HG03342 (cell line): ENCODE measurements at regions not wholly inside any gene's neighbourhood (a gene's known extent, or its start where the extent isn't known, plus 50 kb on each side); places are given as distances from the start of the nearest gene placed in this dataset.

ENCODE experiments used
- ATAC-seq: cut with Tn5 transposase; IDR thresholded peaks from one replicate; pipeline ENCODE4 v1.9.1; 2021; ENCODE audit warnings: mild to moderate bottlenecking, moderate library complexity; ENCODE audit not compliant: unreplicated experiment

GRCh38 chr6:21985904-21986303, 310.9 kb downstream of the PRL start:
- ATAC-seq = no peak

DNA sequence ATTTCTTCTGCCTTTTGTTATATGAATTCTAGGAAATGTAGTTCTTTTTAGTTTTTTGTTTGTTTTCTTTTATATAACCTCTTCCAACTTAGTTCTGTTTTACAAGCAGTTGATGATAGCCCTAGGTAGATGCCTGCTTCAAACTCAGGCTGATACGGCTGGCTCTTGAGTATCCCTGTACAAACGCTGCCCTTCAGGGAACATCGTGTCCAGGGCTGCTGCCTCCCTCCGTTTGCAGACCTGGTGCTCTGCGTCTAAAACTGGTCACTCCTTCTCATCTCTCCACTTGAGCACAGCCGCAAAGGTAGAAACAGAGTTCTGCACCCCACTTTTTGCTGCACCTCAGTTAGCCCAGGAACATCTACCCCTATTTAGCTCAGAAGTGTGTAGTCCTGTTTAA, 310.1 kb downstream of the PRL start:
- no peak for ATAC-seq

GRCh38 chr6:21987501-21987957, 309.3 kb downstream of the PRL start:
- peak; percentile 94 for ATAC-seq

GRCh38 chr6:21990577-21990976, 306.3 kb downstream of the PRL start:
- ATAC-seq = no peak

DNA sequence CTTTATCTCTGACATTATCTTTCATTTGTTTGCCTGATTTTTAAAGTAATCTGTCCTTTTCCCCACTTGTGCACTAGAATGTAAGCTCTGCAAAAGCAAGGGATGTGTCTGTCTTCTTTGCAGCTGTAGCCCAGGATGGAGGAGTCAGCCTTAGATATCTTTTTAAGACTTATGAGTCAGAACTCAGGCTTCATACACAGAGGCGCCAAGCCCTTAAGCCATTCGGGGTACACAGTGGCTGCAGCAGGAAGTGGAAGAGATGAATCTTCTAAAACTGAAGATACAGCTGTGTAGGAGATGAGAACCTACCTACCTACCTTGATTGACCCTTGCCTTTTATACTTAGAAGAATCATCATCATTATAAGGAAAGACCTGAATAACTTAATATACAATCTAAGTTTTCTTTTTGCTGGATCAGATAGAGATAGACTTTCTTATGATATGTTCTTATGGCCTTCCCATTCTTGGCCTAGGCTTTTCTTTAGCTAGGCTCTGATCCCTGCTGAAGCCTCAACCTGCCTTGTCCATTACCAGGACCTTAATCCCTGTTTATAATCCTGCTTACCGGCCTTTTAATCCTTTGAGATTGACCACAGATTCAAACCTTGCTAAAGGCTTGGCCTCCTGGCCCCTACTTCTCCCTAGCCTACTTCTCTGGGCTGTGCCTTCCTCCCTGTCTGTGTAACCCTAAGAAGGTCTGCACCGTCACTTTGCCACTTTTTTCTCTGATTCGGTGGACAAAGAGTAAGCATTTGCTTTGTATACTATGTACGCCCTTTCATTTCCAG, 304.5 kb downstream of the PRL start:
- ATAC-seq = no peak

- no peak for ATAC-seq
Measured at GRCh38 chr6:21993841-21994240, 303.0 kb downstream of the PRL start.

DNA sequence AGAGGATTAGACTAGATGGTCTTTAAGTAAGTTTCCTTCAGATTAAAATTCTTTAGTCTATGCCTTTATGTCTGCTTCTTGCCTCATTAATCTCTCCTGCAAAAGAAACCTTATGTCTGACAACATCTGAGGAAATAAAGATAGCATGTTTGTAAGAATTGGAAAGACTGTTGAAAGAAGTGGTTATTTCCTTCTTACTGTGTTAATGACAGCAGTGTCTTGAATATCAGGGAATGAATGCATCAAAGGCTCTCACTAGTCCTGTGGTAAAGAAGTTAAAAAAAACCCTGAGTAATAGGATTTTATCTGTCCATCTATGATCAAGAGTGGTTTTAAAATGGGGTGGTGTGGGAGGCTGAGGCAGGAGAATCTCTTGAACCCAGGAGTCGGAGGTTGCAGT, 302.0 kb downstream of the PRL start:
- ATAC-seq = no peak

DNA sequence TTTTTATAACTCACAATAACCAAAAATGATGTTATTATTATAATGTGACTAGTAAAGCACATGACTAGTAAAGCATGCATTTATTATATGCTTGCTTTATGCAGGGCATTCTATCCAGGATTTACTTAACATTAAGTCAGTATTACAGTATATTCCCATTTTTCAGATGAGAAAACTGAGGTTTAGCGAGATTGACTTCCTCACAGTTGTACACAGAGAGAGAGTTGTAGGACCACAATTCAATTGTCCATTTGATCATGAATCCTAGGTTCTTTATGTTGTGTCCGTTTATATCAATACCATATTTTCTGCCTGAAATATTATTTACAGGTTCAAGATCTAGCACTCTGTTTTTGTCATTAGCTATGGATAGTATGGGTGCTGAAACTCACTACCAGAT, 301.5 kb downstream of the PRL start:
- ATAC-seq = no peak

DNA sequence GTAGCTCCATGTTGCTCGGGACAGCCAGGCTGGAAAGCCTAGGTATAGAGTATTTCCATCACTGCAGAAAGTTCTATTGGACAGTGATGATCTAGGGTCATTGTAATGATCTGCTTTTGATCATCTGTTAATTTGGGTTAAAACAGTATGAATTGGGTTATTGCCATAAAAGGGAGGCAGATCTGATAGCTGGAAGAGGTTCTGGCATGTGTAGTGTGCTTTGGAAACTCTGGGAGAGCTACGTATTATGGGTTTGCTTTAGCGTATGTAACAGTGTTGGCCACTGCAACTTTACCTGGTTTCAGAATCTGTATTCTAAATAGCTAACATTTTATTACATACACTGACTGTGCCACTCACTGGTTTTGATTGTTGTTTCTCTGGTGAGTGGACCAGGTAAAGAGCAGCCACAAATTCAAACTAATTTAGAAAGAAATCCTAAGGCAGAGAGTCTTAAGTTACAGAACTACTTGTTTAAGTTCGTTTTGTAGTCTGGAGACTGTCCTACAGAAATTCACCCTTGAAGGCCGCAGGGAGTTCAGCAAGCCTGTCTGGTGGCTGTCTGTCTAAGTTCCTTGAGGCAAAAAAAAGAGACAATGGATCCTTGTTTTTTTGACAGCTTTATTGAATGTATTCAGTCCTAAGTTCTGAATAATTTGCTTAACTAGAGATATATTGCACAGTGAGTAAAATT, 300.3 kb downstream of the PRL start:
- ATAC-seq = no peak

DNA sequence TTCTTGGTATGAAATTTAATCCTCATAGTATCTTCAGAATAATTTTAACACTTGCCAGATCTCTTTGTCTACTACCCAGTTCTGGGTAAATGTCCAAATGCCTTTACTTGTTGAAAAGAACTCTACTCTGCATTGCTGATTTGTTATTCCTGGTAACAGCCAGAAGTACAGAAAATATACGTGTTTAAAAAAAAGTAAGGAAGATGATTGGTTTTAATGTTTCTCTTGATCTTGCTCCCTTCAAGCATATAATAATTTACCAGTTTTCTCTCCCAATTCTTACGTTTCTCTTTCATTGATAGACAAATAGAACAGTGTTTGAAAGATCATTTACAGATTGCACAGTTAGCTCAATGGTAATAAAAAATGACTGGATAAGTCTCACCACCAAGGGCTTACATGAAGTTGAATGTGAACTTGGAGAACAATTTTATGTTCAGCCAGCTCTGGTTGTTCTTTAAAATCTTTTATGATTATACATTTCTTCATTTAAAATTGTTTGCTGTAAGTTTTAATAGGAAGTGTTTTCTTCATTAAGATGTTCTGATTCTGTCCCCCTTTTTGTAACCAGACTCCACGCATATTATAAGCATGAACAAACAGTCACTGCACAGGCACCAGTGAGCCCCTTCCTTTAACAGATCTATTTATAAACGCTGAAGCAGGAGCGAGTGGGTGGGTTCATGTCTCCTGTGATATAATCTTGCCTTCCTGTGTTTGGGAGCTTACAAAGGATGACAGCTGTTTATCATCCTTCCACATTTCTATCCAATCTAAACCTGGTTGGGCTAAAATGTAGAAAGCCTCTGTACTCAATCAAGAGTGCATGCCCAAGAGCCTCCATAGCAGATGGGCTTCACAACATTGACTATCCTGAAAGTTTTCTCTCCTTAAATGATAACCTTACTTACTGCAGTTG, 299.5 kb downstream of the PRL start:
- no peak for ATAC-seq

- no peak for ATAC-seq
Measured at GRCh38 chr6:21998582-21998981, 298.3 kb downstream of the PRL start.

DNA sequence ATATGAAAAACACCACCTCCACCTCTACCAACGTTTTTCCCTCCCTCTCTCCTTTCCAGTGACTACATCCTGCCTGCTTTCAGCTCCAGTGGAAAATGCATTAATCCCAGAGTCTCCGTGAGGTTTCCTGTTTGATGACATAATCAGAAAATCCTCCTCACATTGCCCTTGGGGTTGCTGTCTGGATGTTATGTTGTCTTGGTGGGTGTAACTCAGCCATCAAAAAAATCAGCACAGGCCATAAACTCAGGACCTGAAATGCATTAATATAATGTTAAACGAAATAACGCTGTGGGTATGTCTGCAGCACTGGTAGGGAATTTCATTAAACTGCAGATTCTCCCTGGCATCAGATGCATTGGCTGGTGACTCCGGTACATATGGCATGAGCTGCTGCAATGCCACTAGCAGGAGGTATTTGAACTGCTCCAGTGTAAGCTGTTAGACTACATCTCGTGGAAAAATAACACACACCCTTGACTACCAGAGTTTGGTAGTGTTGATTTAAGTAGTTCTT, 297.8 kb downstream of the PRL start:
- ATAC-seq = no peak

DNA sequence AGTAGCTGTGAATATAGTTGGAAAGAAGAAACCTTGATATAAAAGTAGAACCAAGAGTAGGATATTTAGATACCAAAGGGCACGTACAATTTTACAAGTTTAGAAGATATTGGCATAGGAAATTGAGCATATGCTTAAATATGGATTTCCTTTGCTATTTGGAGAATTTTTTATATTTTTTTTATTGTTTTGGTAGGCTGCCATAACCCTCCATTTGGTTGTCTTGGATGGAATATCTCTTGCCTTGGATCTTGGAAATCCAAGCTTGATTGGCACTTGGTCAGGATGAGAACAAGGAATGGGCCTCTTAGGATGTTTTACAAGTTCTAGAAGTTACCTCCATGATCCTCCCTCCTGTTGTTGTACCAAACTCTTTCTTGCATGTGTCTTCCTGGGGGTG, 297.1 kb downstream of the PRL start:
- ATAC-seq = no peak

- ATAC-seq = no peak
Measured at GRCh38 chr6:22001396-22002027, 295.3 kb downstream of the PRL start.

- no peak for ATAC-seq
Measured at GRCh38 chr6:22003287-22003686, 293.5 kb downstream of the PRL start.

DNA sequence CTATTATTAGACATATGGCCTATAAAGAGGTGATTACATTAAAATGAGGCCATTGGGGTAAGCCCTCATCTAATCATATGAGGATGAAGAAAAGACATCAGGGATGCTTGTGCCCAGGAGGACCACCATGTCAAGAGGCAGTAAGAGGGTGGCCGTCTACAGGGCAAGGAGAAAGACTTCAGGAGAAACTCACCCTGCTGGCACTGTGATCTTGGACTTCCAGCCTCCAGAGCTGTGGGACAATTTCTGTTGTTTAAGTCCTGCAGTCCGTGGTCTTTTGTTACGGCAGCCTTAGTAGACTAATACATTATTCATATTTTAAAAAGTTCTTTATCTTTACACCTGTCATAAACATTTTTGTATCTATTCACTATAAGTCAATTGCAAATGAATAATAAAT, 290.0 kb downstream of the PRL start:
- no peak for ATAC-seq

DNA sequence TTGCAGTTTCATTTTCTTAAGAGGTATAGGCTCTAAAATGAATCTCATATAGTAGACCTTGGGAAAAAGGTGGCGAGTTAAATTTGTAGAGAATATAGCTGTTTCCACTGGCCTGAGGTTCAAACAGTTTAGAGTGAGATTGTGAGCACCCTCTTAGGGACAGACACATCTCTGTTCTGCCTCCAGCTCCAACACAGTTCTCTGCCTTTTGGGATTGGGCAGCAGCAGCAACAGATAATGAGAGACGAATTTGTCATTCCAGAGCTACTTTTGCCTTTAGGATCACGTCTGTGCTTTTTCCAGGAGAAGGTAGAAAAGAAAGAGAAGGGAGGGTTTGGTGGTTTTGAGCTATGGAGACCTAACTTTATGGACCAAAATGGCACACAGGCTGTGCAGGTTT, 289.4 kb downstream of the PRL start:
- no peak for ATAC-seq

GRCh38 chr6:22008248-22008836, 288.5 kb downstream of the PRL start:
- no peak for ATAC-seq

DNA sequence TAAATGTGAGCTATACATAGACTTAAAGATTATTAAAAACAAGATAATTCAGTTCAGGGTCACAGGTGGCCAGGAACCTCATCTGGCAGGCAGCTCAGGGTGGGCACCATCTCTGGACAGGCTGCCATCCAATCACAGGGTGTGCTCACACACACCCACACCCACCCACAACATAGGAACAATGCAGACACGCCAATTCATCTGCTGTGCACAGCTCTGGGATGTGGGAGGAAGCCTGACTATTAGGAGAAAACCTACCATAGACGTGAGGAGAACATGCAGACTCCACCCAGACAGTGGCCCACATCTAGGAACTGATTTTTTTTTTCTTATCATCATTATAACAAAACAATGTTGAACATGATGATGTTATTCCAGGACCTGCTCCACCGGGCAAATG, 286.7 kb downstream of the PRL start:
- ATAC-seq = no peak

DNA sequence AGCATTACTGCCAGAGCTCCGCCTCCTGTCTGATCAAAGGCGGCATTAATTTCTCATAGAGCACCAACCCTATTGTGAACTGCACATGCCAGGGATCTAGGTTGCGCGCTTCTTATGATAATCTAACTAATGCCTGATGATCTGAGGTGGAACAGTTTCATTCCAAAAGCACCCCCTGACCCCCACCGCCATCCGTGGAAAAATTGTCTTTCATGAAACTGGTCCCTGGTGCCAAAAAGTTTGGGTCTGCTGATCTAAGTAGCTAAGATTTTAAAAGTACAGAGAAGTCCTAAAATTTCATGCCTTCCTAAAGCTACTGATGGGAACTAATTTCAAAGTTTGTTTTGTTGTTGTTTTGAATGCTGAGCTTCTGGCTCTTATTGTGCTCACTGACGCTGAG, 281.6 kb downstream of the PRL start:
- ATAC-seq = no peak
